ENCODE measurements at regions not wholly inside any gene's neighbourhood (a gene's known extent, or its start where the extent isn't known, plus 50 kb on each side); places are given as distances from the start of the nearest gene placed in this dataset.

DNA sequence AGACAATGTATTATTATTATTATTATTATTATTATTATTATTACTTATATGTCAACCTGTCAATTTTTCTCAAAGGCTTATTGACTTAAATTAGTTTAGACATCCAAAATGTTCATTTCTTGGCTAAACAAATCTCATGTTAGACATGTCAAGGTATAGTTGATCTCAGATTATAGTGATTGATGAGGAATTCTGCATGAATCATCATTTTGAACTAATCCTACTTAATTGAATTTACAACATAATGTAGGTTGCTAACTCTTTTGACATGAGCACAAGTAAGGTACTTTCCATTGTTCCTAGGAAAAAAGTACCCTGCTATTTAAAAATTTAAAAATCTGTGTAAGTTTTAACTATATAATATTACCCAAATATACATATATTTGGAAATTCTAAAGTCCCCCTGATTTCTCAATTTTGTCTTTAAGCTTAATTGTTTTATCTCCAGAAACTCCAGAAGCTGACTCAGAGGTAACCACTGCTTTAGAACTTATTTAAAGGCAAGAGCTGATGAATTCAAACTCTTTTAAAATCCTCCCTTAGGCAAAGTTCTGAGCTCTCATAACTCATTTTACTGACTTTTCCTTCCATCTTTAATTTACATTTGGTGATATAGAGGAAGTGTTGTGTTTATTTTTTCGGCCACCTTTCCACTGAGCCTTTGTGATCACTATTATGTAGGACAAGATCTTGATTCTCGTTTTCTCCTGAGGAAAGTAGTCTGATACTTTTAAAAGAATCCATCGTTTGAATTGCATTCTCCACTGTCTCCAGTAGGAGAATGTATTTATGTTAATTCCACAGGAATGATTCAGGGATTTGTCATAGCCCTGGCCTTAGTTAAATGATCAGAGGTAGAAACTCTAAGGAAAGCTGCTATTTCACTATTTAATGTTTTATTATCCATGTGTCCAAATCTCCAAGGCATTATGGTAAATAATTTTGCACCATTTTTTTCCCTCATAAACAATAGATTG lies 1304.5 kb downstream of the AACS start:
- H2BK15ac ChIP-seq (ENCODE audit: low read depth, low read length) = no peak overlapping the region
- no peaks in the 10 kb centered on the region for H3K9me3 ChIP-seq (ENCODE audit: control insufficient read depth, low read depth, low read length)
- H4K5ac ChIP-seq (ENCODE audit: insufficient read length, low read depth, low read length) = no peak overlapping the region
- no peak overlapping the region for H3K9ac ChIP-seq (ENCODE audit: extremely low read depth, insufficient read length, low read length)
- no peak overlapping the region for H4K8ac ChIP-seq (replicated peaks; ENCODE audit: insufficient read length, low read depth, low read length)
- no peak overlapping the region for H3K4ac ChIP-seq (ENCODE audit: low read depth, low read length)
- no peak overlapping the region for H3K27ac ChIP-seq (ENCODE audit: insufficient read length, low read depth, low read length)
- H3K23me2 ChIP-seq (ENCODE audit: insufficient read length, low read depth, low read length, poor library complexity, severe bottlenecking) = no peaks in the 10 kb centered on the region
- H2AFZ ChIP-seq (ENCODE audit: low read length) = no peak overlapping the region
- no peak overlapping the region for H2BK12ac ChIP-seq (ENCODE audit: insufficient read length, low read depth, low read length)
- H4K91ac ChIP-seq (ENCODE audit: insufficient read length, low read depth, low read length) = no peak overlapping the region
- H3K23ac ChIP-seq (ENCODE audit: insufficient read length, low read depth, low read length) = no peak overlapping the region
- no peaks in the 10 kb centered on the region for H3K79me1 ChIP-seq (ENCODE audit: insufficient read depth, low read depth, low read length, poor library complexity, severe bottlenecking)
- Mint-ChIP-seq H3K36me3 (ENCODE audit: insufficient read depth in 1 of 3, low read depth in 3 of 3) (peaks cover 0 to 2% (median 0%) of the 10 kb centered on the region in 3 experiments; a peak in 1 of 7 replicates), H3K27me3 (ENCODE audit: low read depth) (no peaks in the 10 kb centered on the region), H3K4me1 (peaks cover 12 to 20% of the 10 kb centered on the region in 2 experiments), H3K9me3 (no peaks in the 10 kb centered on the region), H3K27ac (peak overlapping the region; percentile 27 to 85 (median 84); a peak in 5 of 7 replicates), H3K4me3 (no peak overlapping the region)
- H2AK5ac ChIP-seq (ENCODE audit: insufficient read length, low read length) = no peak overlapping the region
- no peak for DNase-seq
- no peaks in the 10 kb centered on the region for H3K27me3 ChIP-seq (ENCODE audit: insufficient read depth, low read length)
- H3T11ph ChIP-seq (ENCODE audit: low read length) = no peak overlapping the region
- H3K18ac ChIP-seq (ENCODE audit: insufficient read length, low read depth, low read length) = no peak overlapping the region
- H3K14ac ChIP-seq (ENCODE audit: insufficient read depth, low read length) = no peak overlapping the region
- H3K4me1 ChIP-seq (ENCODE audit: insufficient read depth, low read length) = no peaks in the 10 kb centered on the region
- no CpG with 5 or more reads among the region's 3 CpGs for WGBS (ENCODE audit: extremely low coverage, insufficient read length, low lambda C conversion rate)
- no peak overlapping the region for H3K4me2 ChIP-seq (ENCODE audit: insufficient read depth, insufficient read length, low read length)
- H3K56ac ChIP-seq (ENCODE audit: insufficient read length, low read depth, low read length) = no peak overlapping the region
- no peaks in the 10 kb centered on the region for H4K20me1 ChIP-seq (ENCODE audit: control insufficient read depth, insufficient read depth, insufficient read length)
- TF ChIP-seq, protein P1, sequence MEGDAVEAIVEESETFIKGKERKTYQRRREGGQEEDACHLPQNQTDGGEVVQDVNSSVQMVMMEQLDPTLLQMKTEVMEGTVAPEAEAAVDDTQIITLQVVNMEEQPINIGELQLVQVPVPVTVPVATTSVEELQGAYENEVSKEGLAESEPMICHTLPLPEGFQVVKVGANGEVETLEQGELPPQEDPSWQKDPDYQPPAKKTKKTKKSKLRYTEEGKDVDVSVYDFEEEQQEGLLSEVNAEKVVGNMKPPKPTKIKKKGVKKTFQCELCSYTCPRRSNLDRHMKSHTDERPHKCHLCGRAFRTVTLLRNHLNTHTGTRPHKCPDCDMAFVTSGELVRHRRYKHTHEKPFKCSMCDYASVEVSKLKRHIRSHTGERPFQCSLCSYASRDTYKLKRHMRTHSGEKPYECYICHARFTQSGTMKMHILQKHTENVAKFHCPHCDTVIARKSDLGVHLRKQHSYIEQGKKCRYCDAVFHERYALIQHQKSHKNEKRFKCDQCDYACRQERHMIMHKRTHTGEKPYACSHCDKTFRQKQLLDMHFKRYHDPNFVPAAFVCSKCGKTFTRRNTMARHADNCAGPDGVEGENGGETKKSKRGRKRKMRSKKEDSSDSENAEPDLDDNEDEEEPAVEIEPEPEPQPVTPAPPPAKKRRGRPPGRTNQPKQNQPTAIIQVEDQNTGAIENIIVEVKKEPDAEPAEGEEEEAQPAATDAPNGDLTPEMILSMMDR (conservative IDR thresholded peaks at IDR 0.05) = no peak; the same call in 1 of the 3 replicates
- H2BK5ac ChIP-seq (ENCODE audit: insufficient read length, low read length) = no peak overlapping the region
- H2BK120ac ChIP-seq (ENCODE audit: low read depth, low read length, poor library complexity, severe bottlenecking) = no peak overlapping the region
- no peak overlapping the region for H2BK20ac ChIP-seq (ENCODE audit: low read depth, low read length, poor library complexity, severe bottlenecking)
- no peaks in the 10 kb centered on the region for H3K79me2 ChIP-seq (ENCODE audit: insufficient read depth, low read length)

Data from H9 (cell line).